ENCODE measurements at regions not wholly inside any gene's neighbourhood (a gene's known extent, or its start where the extent isn't known, plus 50 kb on each side); places are given as distances from the start of the nearest gene placed in this dataset.
A peak's percentile ranks its signal among the peaks of the same experiment; 100 is the strongest.

DNA sequence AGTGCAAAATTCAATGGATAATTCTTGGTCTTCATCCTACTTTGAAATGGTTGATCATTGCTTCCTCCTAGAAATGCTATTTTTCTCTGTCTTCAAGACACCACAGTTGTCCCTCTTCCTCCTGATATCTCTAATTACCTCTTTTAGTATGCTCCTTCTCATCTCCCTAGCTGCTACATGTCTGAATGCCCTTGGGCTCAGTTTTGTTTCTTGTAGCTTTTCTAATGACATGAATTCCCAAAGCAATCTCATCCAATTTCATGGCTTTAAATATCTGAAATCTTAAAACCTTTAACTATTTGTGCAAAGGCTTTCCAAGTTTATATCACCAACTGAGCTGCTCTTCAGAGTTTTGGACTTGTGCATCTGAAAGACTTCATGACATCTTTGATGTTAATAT is 120.2 kb upstream of the RGS17 start:
- no peak overlapping the region for H3K4ac ChIP-seq (ENCODE audit: low read depth, low read length)
- no peak overlapping the region for H2AK5ac ChIP-seq (ENCODE audit: low read length)
- H2BK120ac ChIP-seq (ENCODE audit: low read depth, low read length) = no peak overlapping the region
- no peak overlapping the region for H3K4me3 ChIP-seq (ENCODE audit: low read length)
- H4K8ac ChIP-seq (ENCODE audit: low read depth, low read length) = no peak overlapping the region
- DNase-seq = no peak
- H3K4me1 ChIP-seq (ENCODE audit: control insufficient read depth, low read depth, low read length) = no peaks in the 10 kb centered on the region
- H2BK5ac ChIP-seq (ENCODE audit: low read length) = no peak overlapping the region
- H3K27me3 ChIP-seq (ENCODE audit: insufficient read depth, low read length, poor library complexity) = no peaks in the 10 kb centered on the region
- H3K79me2 ChIP-seq (ENCODE audit: control insufficient read depth, insufficient read depth, low read length) = no peaks in the 10 kb centered on the region
- no peak overlapping the region for H3K56ac ChIP-seq (ENCODE audit: low read length)
- H4K5ac ChIP-seq (ENCODE audit: low read length) = no peak overlapping the region
- H3K18ac ChIP-seq (ENCODE audit: low read length) = no peak overlapping the region
- H3K23ac ChIP-seq (ENCODE audit: low read length) = no peak overlapping the region
- H2BK15ac ChIP-seq (replicated peaks; ENCODE audit: low read depth) = no peak overlapping the region
- H3K36me3 ChIP-seq (ENCODE audit: control insufficient read depth, insufficient read depth, low read length) = no peaks in the 10 kb centered on the region
- no peak overlapping the region for H3K27ac ChIP-seq (ENCODE audit: low read depth, low read length)
- no peak overlapping the region for H3K9ac ChIP-seq (ENCODE audit: low read length)
- H3K79me1 ChIP-seq (ENCODE audit: low read length) = no peaks in the 10 kb centered on the region
- H3K4me2 ChIP-seq (ENCODE audit: low read length) = no peak overlapping the region

DNA sequence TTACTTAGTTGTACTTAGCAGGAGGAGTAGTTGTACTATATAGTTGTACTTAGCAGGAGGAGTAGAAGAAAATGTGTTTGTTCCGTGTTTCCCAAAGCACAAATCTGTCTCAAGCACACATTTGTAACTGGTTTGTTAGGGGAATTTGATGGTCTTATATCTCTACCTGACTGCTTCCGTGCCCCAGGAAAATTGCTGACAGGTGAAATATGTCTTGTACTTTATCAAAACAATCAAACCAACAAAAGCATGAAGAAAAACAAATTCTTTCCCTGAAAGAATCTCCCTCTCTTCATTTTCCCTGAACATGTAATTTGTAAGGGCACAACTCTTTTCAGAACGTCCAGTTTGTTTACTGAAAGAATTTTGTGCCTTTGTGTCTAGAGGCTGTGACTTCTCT is 106.6 kb upstream of the RGS17 start:
- Histone ChIP-seq H3K27me3 (ENCODE audit: insufficient read depth, low read length, poor library complexity) (no peaks in the 10 kb centered on the region), H2BK5ac (ENCODE audit: low read length) (no peak overlapping the region), H4K5ac (ENCODE audit: low read length) (no peak overlapping the region), H3K79me2 (ENCODE audit: control insufficient read depth, insufficient read depth, low read length) (no peaks in the 10 kb centered on the region), H4K8ac (ENCODE audit: low read depth, low read length) (no peak overlapping the region), H3K23ac (ENCODE audit: low read length) (no peak overlapping the region), H3K36me3 (ENCODE audit: control insufficient read depth, insufficient read depth, low read length) (no peaks in the 10 kb centered on the region), H3K4me1 (ENCODE audit: control insufficient read depth, low read depth, low read length) (no peaks in the 10 kb centered on the region), H3K4me3 (ENCODE audit: low read length) (no peak overlapping the region), H3K4ac (ENCODE audit: low read depth, low read length) (no peak overlapping the region), H3K18ac (ENCODE audit: low read length) (no peak overlapping the region), H2AK5ac (ENCODE audit: low read length) (no peak overlapping the region), H3K27ac (ENCODE audit: low read depth, low read length) (no peak overlapping the region), H3K9ac (ENCODE audit: low read length) (no peak overlapping the region), H2BK120ac (ENCODE audit: low read depth, low read length) (no peak overlapping the region), H2BK15ac (replicated peaks; ENCODE audit: low read depth) (no peak overlapping the region), H3K4me2 (ENCODE audit: low read length) (no peak overlapping the region), H3K79me1 (ENCODE audit: low read length) (no peaks in the 10 kb centered on the region), H3K56ac (ENCODE audit: low read length) (no peak overlapping the region)
- WGBS (ENCODE audit: extremely low coverage, insufficient coverage, low lambda C conversion rate) = no CpG with 5 or more reads among the region's 3 CpGs
- no peak for DNase-seq

DNA sequence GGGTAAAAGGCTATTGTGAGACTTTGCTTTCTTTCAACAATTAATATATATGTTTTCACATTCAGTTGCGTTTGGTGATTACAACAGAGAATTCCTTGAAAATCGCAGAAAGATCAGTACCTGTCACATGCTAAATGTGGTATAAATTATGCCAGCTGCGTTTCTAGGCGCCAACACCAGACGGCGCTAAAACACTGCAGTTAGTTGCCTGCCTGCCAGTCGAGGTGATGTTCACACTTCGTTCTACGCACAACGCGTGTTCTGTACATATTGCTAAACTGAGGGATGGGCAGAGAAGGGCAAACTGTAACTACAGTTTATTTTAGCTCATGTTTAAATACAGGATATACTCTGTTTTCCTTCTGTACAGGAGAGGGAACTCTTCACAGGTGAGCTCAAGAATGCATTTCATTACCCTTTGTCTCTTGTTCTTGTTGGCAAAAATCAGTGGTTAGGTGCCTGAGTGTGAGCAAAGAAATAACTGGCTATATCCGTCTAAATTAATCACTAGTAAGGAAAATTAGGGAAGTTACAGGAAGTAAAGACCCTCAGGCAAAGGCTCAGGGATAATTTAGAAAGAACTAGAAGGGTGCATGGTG is 100.1 kb upstream of the RGS17 start:
- H2BK120ac ChIP-seq (ENCODE audit: low read depth, low read length) = no peak overlapping the region
- H3K79me2 ChIP-seq (ENCODE audit: control insufficient read depth, insufficient read depth, low read length) = no peaks in the 10 kb centered on the region
- no peak overlapping the region for H3K4me3 ChIP-seq (ENCODE audit: low read length)
- H4K5ac ChIP-seq (ENCODE audit: low read length) = no peak overlapping the region
- H4K8ac ChIP-seq (ENCODE audit: low read depth, low read length) = no peak overlapping the region
- H3K4me1 ChIP-seq (ENCODE audit: control insufficient read depth, low read depth, low read length) = no peaks in the 10 kb centered on the region
- no peaks in the 10 kb centered on the region for H3K36me3 ChIP-seq (ENCODE audit: control insufficient read depth, insufficient read depth, low read length)
- peak; percentile 63 for DNase-seq
- H3K18ac ChIP-seq (ENCODE audit: low read length) = no peak overlapping the region
- no peaks in the 10 kb centered on the region for H3K79me1 ChIP-seq (ENCODE audit: low read length)
- H3K9ac ChIP-seq (ENCODE audit: low read length) = no peak overlapping the region
- no CpG with 5 or more reads among the region's 12 CpGs for WGBS (ENCODE audit: extremely low coverage, insufficient coverage, low lambda C conversion rate)
- H2BK5ac ChIP-seq (ENCODE audit: low read length) = no peak overlapping the region
- H3K4me2 ChIP-seq (ENCODE audit: low read length) = no peak overlapping the region
- no peaks in the 10 kb centered on the region for H3K27me3 ChIP-seq (ENCODE audit: insufficient read depth, low read length, poor library complexity)
- no peak overlapping the region for H3K23ac ChIP-seq (ENCODE audit: low read length)
- H3K27ac ChIP-seq (ENCODE audit: low read depth, low read length) = no peak overlapping the region
- H3K4ac ChIP-seq (ENCODE audit: low read depth, low read length) = no peak overlapping the region
- H3K56ac ChIP-seq (ENCODE audit: low read length) = no peak overlapping the region
- no peak overlapping the region for H2AK5ac ChIP-seq (ENCODE audit: low read length)
- H2BK15ac ChIP-seq (replicated peaks; ENCODE audit: low read depth) = no peak overlapping the region

DNA sequence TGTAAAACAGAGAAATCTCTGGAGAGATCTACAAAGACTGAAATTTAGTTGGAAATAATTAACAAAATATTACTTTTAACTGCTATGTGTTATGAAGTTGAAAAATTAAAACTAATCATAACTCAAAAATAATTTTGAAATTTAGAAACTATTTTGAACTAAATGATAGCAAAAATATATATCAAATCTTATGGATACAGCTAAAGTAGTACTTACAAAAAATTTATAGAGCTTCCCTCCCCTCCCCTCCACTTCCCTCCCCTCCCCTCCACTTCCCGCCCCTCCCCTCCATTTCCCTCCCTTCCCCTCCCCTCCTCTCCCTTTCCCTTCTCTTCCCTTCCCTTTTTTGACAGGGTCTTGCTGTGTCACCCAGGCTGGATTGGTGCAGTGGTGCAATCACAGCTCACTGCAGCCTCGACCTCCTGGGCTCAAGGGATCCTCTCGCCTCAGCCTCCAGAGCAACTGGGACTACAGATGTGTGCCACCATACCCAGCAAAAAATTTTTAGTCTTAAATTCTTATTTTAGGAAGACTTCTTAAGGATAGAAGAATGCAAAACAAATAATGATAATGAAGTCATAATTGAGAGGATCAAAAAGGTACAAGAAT is 87.2 kb upstream of the RGS17 start:
- Histone ChIP-seq H3K18ac (ENCODE audit: low read length) (no peak overlapping the region), H3K36me3 (ENCODE audit: control insufficient read depth, insufficient read depth, low read length) (no peaks in the 10 kb centered on the region), H3K27me3 (ENCODE audit: insufficient read depth, low read length, poor library complexity) (no peaks in the 10 kb centered on the region), H3K79me2 (ENCODE audit: control insufficient read depth, insufficient read depth, low read length) (no peaks in the 10 kb centered on the region), H4K5ac (ENCODE audit: low read length) (no peak overlapping the region), H3K4me3 (ENCODE audit: low read length) (no peak overlapping the region), H2BK120ac (ENCODE audit: low read depth, low read length) (no peak overlapping the region), H2BK5ac (ENCODE audit: low read length) (no peak overlapping the region), H3K23ac (ENCODE audit: low read length) (no peak overlapping the region), H4K8ac (ENCODE audit: low read depth, low read length) (no peak overlapping the region), H3K4me1 (ENCODE audit: control insufficient read depth, low read depth, low read length) (no peaks in the 10 kb centered on the region), H3K79me1 (ENCODE audit: low read length) (no peaks in the 10 kb centered on the region), H3K4ac (ENCODE audit: low read depth, low read length) (no peak overlapping the region), H3K56ac (ENCODE audit: low read length) (no peak overlapping the region), H3K4me2 (ENCODE audit: low read length) (no peak overlapping the region), H2BK15ac (replicated peaks; ENCODE audit: low read depth) (no peak overlapping the region), H3K9ac (ENCODE audit: low read length) (no peak overlapping the region), H2AK5ac (ENCODE audit: low read length) (no peak overlapping the region), H3K27ac (ENCODE audit: low read depth, low read length) (no peak overlapping the region)
- DNase-seq = no peak
- WGBS (ENCODE audit: extremely low coverage, insufficient coverage, low lambda C conversion rate) = no CpG with 5 or more reads among the region's 3 CpGs

DNA sequence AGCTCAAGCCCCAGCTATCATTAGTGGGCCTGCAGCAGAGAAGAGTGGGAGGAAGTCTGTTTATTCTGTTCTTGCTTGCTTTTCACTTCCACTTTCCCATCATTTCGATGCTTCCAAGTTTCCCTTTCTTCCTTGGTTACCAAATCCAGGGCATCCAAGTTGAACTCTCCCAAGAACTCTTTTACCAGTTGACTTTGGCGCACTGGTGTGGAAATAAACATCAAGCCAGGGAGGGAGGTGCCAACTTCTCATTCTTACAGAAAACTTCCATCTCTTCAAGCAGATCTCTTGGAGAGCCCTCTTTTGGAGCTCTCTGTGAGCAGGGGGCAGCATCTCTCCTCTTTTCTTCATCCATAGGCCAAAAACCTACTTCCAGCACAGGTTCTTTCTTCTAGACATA is 85.7 kb upstream of the RGS17 start:
- no peaks in the 10 kb centered on the region for H3K79me2 ChIP-seq (ENCODE audit: control insufficient read depth, insufficient read depth, low read length)
- H2BK120ac ChIP-seq (ENCODE audit: low read depth, low read length) = no peak overlapping the region
- H3K36me3 ChIP-seq (ENCODE audit: control insufficient read depth, insufficient read depth, low read length) = no peaks in the 10 kb centered on the region
- H3K79me1 ChIP-seq (ENCODE audit: low read length) = no peaks in the 10 kb centered on the region
- H3K4me3 ChIP-seq (ENCODE audit: low read length) = no peak overlapping the region
- no peak overlapping the region for H2AK5ac ChIP-seq (ENCODE audit: low read length)
- WGBS (ENCODE audit: extremely low coverage, insufficient coverage, low lambda C conversion rate) = no CpG with 5 or more reads among the region's 2 CpGs
- H3K4me1 ChIP-seq (ENCODE audit: control insufficient read depth, low read depth, low read length) = no peaks in the 10 kb centered on the region
- no peak overlapping the region for H3K56ac ChIP-seq (ENCODE audit: low read length)
- H2BK5ac ChIP-seq (ENCODE audit: low read length) = no peak overlapping the region
- no peak overlapping the region for H3K4ac ChIP-seq (ENCODE audit: low read depth, low read length)
- no peak overlapping the region for H3K9ac ChIP-seq (ENCODE audit: low read length)
- H3K27me3 ChIP-seq (ENCODE audit: insufficient read depth, low read length, poor library complexity) = no peaks in the 10 kb centered on the region
- no peak overlapping the region for H4K5ac ChIP-seq (ENCODE audit: low read length)
- H3K18ac ChIP-seq (ENCODE audit: low read length) = no peak overlapping the region
- no peak overlapping the region for H3K4me2 ChIP-seq (ENCODE audit: low read length)
- no peak overlapping the region for H4K8ac ChIP-seq (ENCODE audit: low read depth, low read length)
- no peak for DNase-seq
- H2BK15ac ChIP-seq (replicated peaks; ENCODE audit: low read depth) = no peak overlapping the region
- no peak overlapping the region for H3K27ac ChIP-seq (ENCODE audit: low read depth, low read length)
- H3K23ac ChIP-seq (ENCODE audit: low read length) = no peak overlapping the region

DNA sequence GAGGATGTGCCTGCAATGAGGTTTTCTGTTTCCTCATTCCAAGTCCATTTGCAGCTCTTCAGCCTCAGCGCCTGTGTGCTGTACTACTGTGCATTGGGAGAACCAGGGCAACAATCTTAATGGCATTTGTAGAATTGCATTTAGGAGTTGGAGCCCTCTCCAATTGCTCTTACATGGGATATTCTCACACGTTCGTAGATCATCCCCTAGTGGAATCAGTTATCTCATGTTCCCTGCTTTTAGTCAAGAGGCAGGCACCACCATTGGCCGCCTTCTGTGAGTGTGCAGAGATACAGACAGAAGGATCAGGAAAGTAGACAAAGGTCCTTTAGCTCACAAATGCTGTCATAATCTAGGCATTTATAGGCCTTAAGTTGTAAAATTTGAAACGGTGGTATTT is 84.2 kb upstream of the RGS17 start:
- H2BK120ac ChIP-seq (ENCODE audit: low read depth, low read length) = no peak overlapping the region
- WGBS (ENCODE audit: extremely low coverage, insufficient coverage, low lambda C conversion rate) = no CpG with 5 or more reads among the region's 5 CpGs

More for the DNA sequence above, 84.2 kb upstream of the RGS17 start:
- Histone ChIP-seq H2BK5ac (ENCODE audit: low read length) (no peak overlapping the region), H3K56ac (ENCODE audit: low read length) (no peak overlapping the region), H4K5ac (ENCODE audit: low read length) (no peak overlapping the region), H3K4ac (ENCODE audit: low read depth, low read length) (no peak overlapping the region), H3K36me3 (ENCODE audit: control insufficient read depth, insufficient read depth, low read length) (no peaks in the 10 kb centered on the region), H3K18ac (ENCODE audit: low read length) (no peak overlapping the region), H3K27ac (ENCODE audit: low read depth, low read length) (no peak overlapping the region), H3K9ac (ENCODE audit: low read length) (no peak overlapping the region), H3K4me1 (ENCODE audit: control insufficient read depth, low read depth, low read length) (no peaks in the 10 kb centered on the region), H2AK5ac (ENCODE audit: low read length) (no peak overlapping the region), H3K79me1 (ENCODE audit: low read length) (no peaks in the 10 kb centered on the region), H3K4me2 (ENCODE audit: low read length) (no peak overlapping the region), H3K27me3 (ENCODE audit: insufficient read depth, low read length, poor library complexity) (no peaks in the 10 kb centered on the region), H3K23ac (ENCODE audit: low read length) (no peak overlapping the region), H3K79me2 (ENCODE audit: control insufficient read depth, insufficient read depth, low read length) (no peaks in the 10 kb centered on the region), H2BK15ac (replicated peaks; ENCODE audit: low read depth) (no peak overlapping the region), H3K4me3 (ENCODE audit: low read length) (no peak overlapping the region), H4K8ac (ENCODE audit: low read depth, low read length) (no peak overlapping the region)
- peak; percentile 16 for DNase-seq

All from mesendoderm (in vitro differentiated cells).